ELF-1 (cell line): ENCODE measurements at regions not wholly inside any gene's neighbourhood (a gene's known extent, or its start where the extent isn't known, plus 50 kb on each side); places are given as distances from the start of the nearest gene placed in this dataset.

ENCODE experiments used
- DNase-seq: peaks from one replicate; pipeline ENCODE4 v3.0.0-alpha.2; 2016; ENCODE audit warnings: low read depth, low spot score

GRCh38 chr7:106196460-106197021, 84.4 kb upstream of the SYPL1 start:
- DNase-seq = no peak

- no peak for DNase-seq
Observed at GRCh38 chr7:106193661-106194060, 81.5 kb upstream of the SYPL1 start.

- DNase-seq = no peak
Observed at GRCh38 chr7:106190589-106191330, 78.6 kb upstream of the SYPL1 start.

GRCh38 chr7:106187613-106188350, 75.7 kb upstream of the SYPL1 start:
- DNase-seq = no peak

- no peak for DNase-seq
Observed at GRCh38 chr7:106185719-106186118, 73.6 kb upstream of the SYPL1 start.

GRCh38 chr7:106183952-106184351, 71.8 kb upstream of the SYPL1 start:
- DNase-seq = no peak

- no peak for DNase-seq
Observed at GRCh38 chr7:106182904-106183303, 70.8 kb upstream of the SYPL1 start.

- no peak for DNase-seq
Observed at GRCh38 chr7:106181658-106182265, 69.7 kb upstream of the SYPL1 start.

GRCh38 chr7:106180721-106181120, 68.6 kb upstream of the SYPL1 start:
- peak; percentile 97 for DNase-seq

GRCh38 chr7:106179256-106179655, 67.1 kb upstream of the SYPL1 start:
- no peak for DNase-seq

- peak; percentile 9 for DNase-seq
Observed at GRCh38 chr7:106178593-106179134, 66.6 kb upstream of the SYPL1 start.

GRCh38 chr7:106177738-106178592, 65.9 kb upstream of the SYPL1 start:
- DNase-seq = peak; percentile 7

GRCh38 chr7:106177300-106177690, 65.2 kb upstream of the SYPL1 start:
- DNase-seq = no peak

GRCh38 chr7:106176414-106177299, 64.5 kb upstream of the SYPL1 start:
- DNase-seq = peak; percentile 95

- DNase-seq = no peak
Observed at GRCh38 chr7:106175507-106175906, 63.4 kb upstream of the SYPL1 start.

GRCh38 chr7:106170651-106171050, 58.5 kb upstream of the SYPL1 start:
- no peak for DNase-seq

- no peak for DNase-seq
Observed at GRCh38 chr7:106169821-106170610, 57.9 kb upstream of the SYPL1 start.

- no peak for DNase-seq
Observed at GRCh38 chr7:106167439-106168136, 55.5 kb upstream of the SYPL1 start.
